ENCODE measurements at regions not wholly inside any gene's neighbourhood (a gene's known extent, or its start where the extent isn't known, plus 50 kb on each side); places are given as distances from the start of the nearest gene placed in this dataset.

- Mint-ChIP-seq H3K27me3 (ENCODE audit: unreplicated experiment) (no peaks in the 10 kb centered on the region), H3K4me1 (ENCODE audit: low read depth, unreplicated experiment) (no peaks in the 10 kb centered on the region), H3K9me3 (ENCODE audit: unreplicated experiment) (no peaks in the 10 kb centered on the region), H3K36me3 (ENCODE audit: unreplicated experiment) (no peaks in the 10 kb centered on the region), H3K4me3 (ENCODE audit: unreplicated experiment) (no peak overlapping the region), H3K27ac (ENCODE audit: unreplicated experiment) (no peak overlapping the region)
- TF ChIP-seq CTCF (IDR thresholded peaks at IDR 0.05; ENCODE audit: partially characterized antibody, unreplicated experiment), result no peak
- DNase-seq, result no peak
Measured at GRCh38 chr20:40568200-40568599, 120.8 kb downstream of the MAFB start.

- no peak overlapping the region for H3K27ac Mint-ChIP-seq (ENCODE audit: unreplicated experiment)
- no peak for DNase-seq
- peaks cover under 1% of the 10 kb centered on the region for H3K27me3 Mint-ChIP-seq (ENCODE audit: unreplicated experiment)
- H3K36me3 Mint-ChIP-seq (ENCODE audit: unreplicated experiment), result no peaks in the 10 kb centered on the region
- no peak overlapping the region for H3K4me3 Mint-ChIP-seq (ENCODE audit: unreplicated experiment)
- H3K4me1 Mint-ChIP-seq (ENCODE audit: low read depth, unreplicated experiment), result no peaks in the 10 kb centered on the region
- H3K9me3 Mint-ChIP-seq (ENCODE audit: unreplicated experiment), result peaks cover 4% of the 10 kb centered on the region
- no peak for TF ChIP-seq CTCF (IDR thresholded peaks at IDR 0.05; ENCODE audit: partially characterized antibody, unreplicated experiment)
Measured at GRCh38 chr20:40565682-40566040, 123.4 kb downstream of the MAFB start.

- Mint-ChIP-seq H3K9me3 (ENCODE audit: unreplicated experiment) (peaks cover 4% of the 10 kb centered on the region), H3K4me1 (ENCODE audit: low read depth, unreplicated experiment) (no peaks in the 10 kb centered on the region), H3K27me3 (ENCODE audit: unreplicated experiment) (peaks cover 2% of the 10 kb centered on the region), H3K27ac (ENCODE audit: unreplicated experiment) (no peak overlapping the region), H3K4me3 (ENCODE audit: unreplicated experiment) (no peak overlapping the region), H3K36me3 (ENCODE audit: unreplicated experiment) (no peaks in the 10 kb centered on the region)
- TF ChIP-seq CTCF (IDR thresholded peaks at IDR 0.05; ENCODE audit: partially characterized antibody, unreplicated experiment), result no peak
- DNase-seq, result no peak
Measured at GRCh38 chr20:40565001-40565681, 123.9 kb downstream of the MAFB start.

GRCh38 chr20:40563296-40563950 lies 125.6 kb downstream of the MAFB start:
- no peak for TF ChIP-seq CTCF (IDR thresholded peaks at IDR 0.05; ENCODE audit: partially characterized antibody, unreplicated experiment)
- peaks cover 4% of the 10 kb centered on the region for H3K9me3 Mint-ChIP-seq (ENCODE audit: unreplicated experiment)
- H3K4me3 Mint-ChIP-seq (ENCODE audit: unreplicated experiment), result no peak overlapping the region
- peaks cover 2% of the 10 kb centered on the region for H3K27me3 Mint-ChIP-seq (ENCODE audit: unreplicated experiment)
- no peaks in the 10 kb centered on the region for H3K4me1 Mint-ChIP-seq (ENCODE audit: low read depth, unreplicated experiment)
- H3K36me3 Mint-ChIP-seq (ENCODE audit: unreplicated experiment), result no peaks in the 10 kb centered on the region
- H3K27ac Mint-ChIP-seq (ENCODE audit: unreplicated experiment), result no peak overlapping the region
- DNase-seq, result no peak

GRCh38 chr20:40562031-40562430 lies 127.0 kb downstream of the MAFB start:
- no peaks in the 10 kb centered on the region for H3K4me1 Mint-ChIP-seq (ENCODE audit: low read depth, unreplicated experiment)
- H3K36me3 Mint-ChIP-seq (ENCODE audit: unreplicated experiment), result no peaks in the 10 kb centered on the region
- no peak overlapping the region for H3K27ac Mint-ChIP-seq (ENCODE audit: unreplicated experiment)
- no peak for TF ChIP-seq CTCF (IDR thresholded peaks at IDR 0.05; ENCODE audit: partially characterized antibody, unreplicated experiment)
- no peak for DNase-seq
- no peak overlapping the region for H3K4me3 Mint-ChIP-seq (ENCODE audit: unreplicated experiment)
- peaks cover 4% of the 10 kb centered on the region for H3K9me3 Mint-ChIP-seq (ENCODE audit: unreplicated experiment)
- peaks cover 2% of the 10 kb centered on the region for H3K27me3 Mint-ChIP-seq (ENCODE audit: unreplicated experiment)

All from glutamatergic neuron (in vitro differentiated cells).